ENCODE measurements at regions not wholly inside any gene's neighbourhood (a gene's known extent, or its start where the extent isn't known, plus 50 kb on each side); places are given as distances from the start of the nearest gene placed in this dataset.

DNA sequence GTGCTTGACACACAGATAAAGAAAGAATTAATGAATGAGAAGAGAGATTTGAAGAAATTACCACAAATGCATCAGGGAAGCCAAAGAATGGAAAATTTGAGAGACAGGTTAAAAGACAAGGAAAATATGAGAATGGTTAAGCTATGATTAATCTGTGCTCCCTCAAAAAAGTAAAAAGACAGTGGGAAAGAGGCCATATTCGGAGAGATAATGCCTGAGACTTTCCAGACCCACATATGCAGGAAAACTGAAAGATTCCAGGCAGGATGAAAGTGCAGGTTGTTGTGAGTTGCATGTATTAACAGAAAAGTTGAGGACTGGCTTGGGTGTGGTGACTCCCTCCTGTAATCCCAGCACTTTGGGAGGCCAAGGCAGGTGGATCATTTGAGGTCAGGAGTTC, 302.3 kb downstream of the UACA start:
- no peak for TF ChIP-seq TAF1 (IDR thresholded peaks at IDR 0.05; ENCODE audit: low read depth)
- no peak for TF ChIP-seq FOXM1 (IDR thresholded peaks at IDR 0.05; ENCODE audit: borderline replicate concordance, low read depth)
- TF ChIP-seq, protein P1, sequence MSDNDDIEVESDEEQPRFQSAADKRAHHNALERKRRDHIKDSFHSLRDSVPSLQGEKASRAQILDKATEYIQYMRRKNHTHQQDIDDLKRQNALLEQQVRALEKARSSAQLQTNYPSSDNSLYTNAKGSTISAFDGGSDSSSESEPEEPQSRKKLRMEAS (IDR thresholded peaks at IDR 0.05), result no peak
- no peak for TF ChIP-seq TEAD4 (IDR thresholded peaks at IDR 0.05)
- TF ChIP-seq NFIC (IDR thresholded peaks at IDR 0.05), result no peak
- TF ChIP-seq, protein P2, sequence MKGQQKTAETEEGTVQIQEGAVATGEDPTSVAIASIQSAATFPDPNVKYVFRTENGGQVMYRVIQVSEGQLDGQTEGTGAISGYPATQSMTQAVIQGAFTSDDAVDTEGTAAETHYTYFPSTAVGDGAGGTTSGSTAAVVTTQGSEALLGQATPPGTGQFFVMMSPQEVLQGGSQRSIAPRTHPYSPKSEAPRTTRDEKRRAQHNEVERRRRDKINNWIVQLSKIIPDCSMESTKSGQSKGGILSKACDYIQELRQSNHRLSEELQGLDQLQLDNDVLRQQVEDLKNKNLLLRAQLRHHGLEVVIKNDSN (IDR thresholded peaks at IDR 0.05), result no peak
- no peak for TF ChIP-seq CREB1 (IDR thresholded peaks at IDR 0.05; ENCODE audit: low read depth)
- TF ChIP-seq EP300 (IDR thresholded peaks at IDR 0.05; ENCODE audit: borderline replicate concordance), result no peak
- TF ChIP-seq YY1 (IDR thresholded peaks at IDR 0.05; ENCODE audit: low read depth), result no peak
- TF ChIP-seq, protein P3, sequence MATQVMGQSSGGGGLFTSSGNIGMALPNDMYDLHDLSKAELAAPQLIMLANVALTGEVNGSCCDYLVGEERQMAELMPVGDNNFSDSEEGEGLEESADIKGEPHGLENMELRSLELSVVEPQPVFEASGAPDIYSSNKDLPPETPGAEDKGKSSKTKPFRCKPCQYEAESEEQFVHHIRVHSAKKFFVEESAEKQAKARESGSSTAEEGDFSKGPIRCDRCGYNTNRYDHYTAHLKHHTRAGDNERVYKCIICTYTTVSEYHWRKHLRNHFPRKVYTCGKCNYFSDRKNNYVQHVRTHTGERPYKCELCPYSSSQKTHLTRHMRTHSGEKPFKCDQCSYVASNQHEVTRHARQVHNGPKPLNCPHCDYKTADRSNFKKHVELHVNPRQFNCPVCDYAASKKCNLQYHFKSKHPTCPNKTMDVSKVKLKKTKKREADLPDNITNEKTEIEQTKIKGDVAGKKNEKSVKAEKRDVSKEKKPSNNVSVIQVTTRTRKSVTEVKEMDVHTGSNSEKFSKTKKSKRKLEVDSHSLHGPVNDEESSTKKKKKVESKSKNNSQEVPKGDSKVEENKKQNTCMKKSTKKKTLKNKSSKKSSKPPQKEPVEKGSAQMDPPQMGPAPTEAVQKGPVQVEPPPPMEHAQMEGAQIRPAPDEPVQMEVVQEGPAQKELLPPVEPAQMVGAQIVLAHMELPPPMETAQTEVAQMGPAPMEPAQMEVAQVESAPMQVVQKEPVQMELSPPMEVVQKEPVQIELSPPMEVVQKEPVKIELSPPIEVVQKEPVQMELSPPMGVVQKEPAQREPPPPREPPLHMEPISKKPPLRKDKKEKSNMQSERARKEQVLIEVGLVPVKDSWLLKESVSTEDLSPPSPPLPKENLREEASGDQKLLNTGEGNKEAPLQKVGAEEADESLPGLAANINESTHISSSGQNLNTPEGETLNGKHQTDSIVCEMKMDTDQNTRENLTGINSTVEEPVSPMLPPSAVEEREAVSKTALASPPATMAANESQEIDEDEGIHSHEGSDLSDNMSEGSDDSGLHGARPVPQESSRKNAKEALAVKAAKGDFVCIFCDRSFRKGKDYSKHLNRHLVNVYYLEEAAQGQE (IDR thresholded peaks at IDR 0.05; ENCODE audit: low read depth), result no peak
- TF ChIP-seq EGR1 (IDR thresholded peaks at IDR 0.05), result no peak
- no peak for TF ChIP-seq RAD21 (IDR thresholded peaks at IDR 0.05; ENCODE audit: low read depth)
- TF ChIP-seq ZBTB7A (IDR thresholded peaks at IDR 0.05; ENCODE audit: low read depth), result no peak
- no peak for TF ChIP-seq TCF12 (IDR thresholded peaks at IDR 0.05; ENCODE audit: low read depth)
- no peak for TF ChIP-seq CEBPB (IDR thresholded peaks at IDR 0.05)

DNA sequence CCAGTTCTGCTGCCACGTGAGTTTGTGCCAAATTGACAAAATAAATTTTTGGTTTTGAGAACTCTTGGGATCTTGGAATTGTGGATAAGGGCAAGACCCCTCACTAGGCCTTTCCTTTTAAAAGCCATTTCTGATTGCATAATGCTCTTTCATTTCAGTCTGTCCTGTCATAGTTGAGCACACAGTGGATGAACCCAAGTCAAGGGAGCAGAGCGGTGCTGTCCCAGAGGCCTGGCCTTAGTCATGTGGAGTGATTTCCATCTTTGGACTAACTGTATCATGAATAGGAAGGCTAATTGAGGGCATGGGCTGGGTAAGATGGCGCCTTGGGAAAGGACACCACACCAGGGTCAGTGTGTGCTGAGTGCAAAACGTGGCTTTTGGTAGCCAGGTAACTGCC, 304.0 kb downstream of the UACA start:
- TF ChIP-seq, protein P1 (IDR thresholded peaks at IDR 0.05), result no peak

DNA sequence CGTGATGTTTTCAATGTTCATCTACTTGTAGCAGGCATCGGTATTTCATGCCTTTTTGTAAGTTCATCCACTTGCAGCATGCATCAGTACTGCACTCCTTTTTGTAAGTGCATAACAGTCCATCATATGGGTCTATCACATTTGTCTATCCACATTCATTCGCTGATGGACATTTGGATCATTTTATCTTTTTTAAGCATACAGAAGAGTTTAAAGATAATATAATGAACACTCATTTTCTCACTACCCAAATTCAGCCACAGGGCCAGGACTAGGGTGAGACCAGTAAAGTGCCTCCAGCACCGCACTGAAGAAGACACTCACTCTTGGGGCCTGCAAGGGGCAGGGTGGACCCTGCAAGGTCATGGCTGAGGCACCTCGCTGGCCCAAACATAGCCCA, 309.6 kb downstream of the UACA start:
- TF ChIP-seq FOXM1 (IDR thresholded peaks at IDR 0.05; ENCODE audit: borderline replicate concordance, low read depth), result no peak
- TF ChIP-seq TAF1 (IDR thresholded peaks at IDR 0.05; ENCODE audit: low read depth), result no peak
- no peak for TF ChIP-seq EGR1 (IDR thresholded peaks at IDR 0.05)
- TF ChIP-seq, protein P2 (IDR thresholded peaks at IDR 0.05), result no peak
- TF ChIP-seq RAD21 (IDR thresholded peaks at IDR 0.05; ENCODE audit: low read depth), result no peak
- no peak for TF ChIP-seq EP300 (IDR thresholded peaks at IDR 0.05; ENCODE audit: borderline replicate concordance)
- TF ChIP-seq NFIC (IDR thresholded peaks at IDR 0.05), result no peak
- no peak for TF ChIP-seq ZBTB7A (IDR thresholded peaks at IDR 0.05; ENCODE audit: low read depth)
- TF ChIP-seq TEAD4 (IDR thresholded peaks at IDR 0.05), result no peak
- no peak for TF ChIP-seq CREB1 (IDR thresholded peaks at IDR 0.05; ENCODE audit: low read depth)
- no peak for TF ChIP-seq TCF12 (IDR thresholded peaks at IDR 0.05; ENCODE audit: low read depth)
- TF ChIP-seq, protein P1 (IDR thresholded peaks at IDR 0.05), result no peak
- TF ChIP-seq CEBPB (IDR thresholded peaks at IDR 0.05), result no peak
- TF ChIP-seq, protein P3 (IDR thresholded peaks at IDR 0.05; ENCODE audit: low read depth), result no peak
- TF ChIP-seq YY1 (IDR thresholded peaks at IDR 0.05; ENCODE audit: low read depth), result no peak

DNA sequence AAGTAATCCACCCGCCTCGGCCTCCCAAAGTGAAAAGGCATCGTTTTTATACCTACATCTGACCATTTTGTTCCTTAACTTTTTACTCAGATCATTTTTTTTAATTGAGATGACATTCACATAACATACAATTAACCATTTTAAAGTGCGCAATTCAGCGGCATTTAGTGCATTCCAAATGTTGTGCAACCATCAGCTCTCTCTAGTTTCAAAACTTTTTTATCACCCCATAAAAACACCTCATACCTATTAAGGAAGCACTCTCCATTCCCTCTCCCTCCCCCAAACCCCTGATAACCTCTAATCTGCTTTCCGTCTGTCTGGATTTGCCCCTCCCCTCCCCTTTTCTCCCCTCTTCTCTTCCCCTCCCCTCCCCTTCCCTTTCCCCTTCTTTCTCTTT, 310.1 kb downstream of the UACA start:
- TF ChIP-seq CEBPB (IDR thresholded peaks at IDR 0.05), result 0 out of 2 replicates have a peak, but pooled peaks have one; percentile 3
- TF ChIP-seq NFIC (IDR thresholded peaks at IDR 0.05), result no peak

DNA sequence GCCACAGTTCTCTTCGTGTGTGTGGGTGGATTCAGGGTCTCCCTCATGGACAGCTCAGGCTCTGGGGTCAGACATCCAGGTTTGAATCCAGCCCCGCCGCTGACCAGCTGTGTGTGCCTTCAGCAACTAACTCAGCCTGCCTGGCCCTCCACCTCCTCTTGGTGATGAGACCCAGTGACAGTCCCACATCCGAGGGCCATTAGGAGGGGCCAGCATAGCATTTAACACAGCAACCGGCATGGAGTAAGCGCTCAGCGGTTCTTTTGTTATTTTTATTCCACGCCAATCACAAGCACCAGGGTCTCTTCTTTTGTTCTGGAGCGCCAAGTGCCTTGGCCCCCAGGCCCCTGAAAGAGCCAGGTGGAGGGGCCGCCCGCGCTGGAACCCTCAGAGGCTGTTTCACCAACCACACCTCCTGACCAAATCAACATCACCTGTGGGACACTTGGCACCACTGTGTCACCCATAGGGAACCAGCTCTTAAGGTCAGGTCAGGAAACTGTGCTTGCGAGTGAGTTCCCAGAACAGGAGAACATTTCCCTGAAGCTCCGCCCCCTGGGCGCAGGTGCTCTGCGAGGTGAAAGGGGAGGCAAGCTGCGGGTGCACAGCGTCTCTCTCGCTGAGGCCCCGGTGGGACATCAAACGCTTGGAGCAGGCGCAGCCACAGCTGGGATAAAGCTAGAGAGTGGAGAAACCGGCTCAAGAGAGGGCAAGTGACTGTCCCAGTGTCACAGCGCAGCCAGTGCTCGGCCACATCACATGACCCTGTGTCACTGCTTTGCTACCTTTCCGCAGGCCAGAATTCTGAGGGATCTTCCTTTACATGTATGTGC, 311.3 kb downstream of the UACA start:
- no peak for TF ChIP-seq CEBPB (IDR thresholded peaks at IDR 0.05)
- no peak for TF ChIP-seq EP300 (IDR thresholded peaks at IDR 0.05; ENCODE audit: borderline replicate concordance)
- TF ChIP-seq, protein P2 (IDR thresholded peaks at IDR 0.05), result no peak
- TF ChIP-seq ZBTB7A (IDR thresholded peaks at IDR 0.05; ENCODE audit: low read depth), result no peak
- TF ChIP-seq YY1 (IDR thresholded peaks at IDR 0.05; ENCODE audit: low read depth), result no peak
- TF ChIP-seq FOXM1 (IDR thresholded peaks at IDR 0.05; ENCODE audit: borderline replicate concordance, low read depth), result no peak
- no peak for TF ChIP-seq TAF1 (IDR thresholded peaks at IDR 0.05; ENCODE audit: low read depth)
- TF ChIP-seq, protein P3 (IDR thresholded peaks at IDR 0.05; ENCODE audit: low read depth), result no peak

All from Ishikawa (cell line).